ENCODE measurements at regions not wholly inside any gene's neighbourhood (a gene's known extent, or its start where the extent isn't known, plus 50 kb on each side); places are given as distances from the start of the nearest gene placed in this dataset.
"Not testable (repeated sequence)": the region's sequence is repeated elsewhere in the genome, so short reads cannot be mapped to it uniquely, and the experiment has no call there.

DNA sequence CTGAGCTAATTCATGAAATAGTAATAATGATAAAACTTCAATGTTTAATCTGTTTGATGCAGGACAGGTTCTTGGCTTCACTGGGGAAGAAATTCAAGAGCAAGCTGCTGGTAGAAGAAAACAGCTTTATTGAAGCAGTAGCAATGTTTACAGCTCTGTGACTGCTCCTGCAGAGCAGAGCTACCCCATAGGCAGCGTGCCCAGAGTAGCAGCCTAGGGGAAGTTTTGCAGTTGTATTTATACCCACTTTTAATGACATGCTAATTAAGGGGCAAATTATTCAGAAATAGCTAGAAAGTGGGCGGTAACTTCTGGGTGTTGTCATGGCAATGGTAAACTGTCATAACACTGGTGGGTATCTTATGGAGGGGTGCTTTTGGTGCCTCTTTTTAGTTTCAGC, 518.0 kb downstream of the RFPL4B start:
- Histone ChIP-seq H3K4me3 (no peak overlapping the region), H3K36me3 (no peaks in the 10 kb centered on the region), H3K27me3 (replicated peaks) (no peaks in the 10 kb centered on the region), H3K27ac (no peak overlapping the region), H3K9me3 (replicated peaks) (0 out of 2 replicates have a peak, but pooled peaks cover 3% of the 10 kb centered on the region), H3K4me1 (replicated peaks) (no peaks in the 10 kb centered on the region)
- no peak for DNase-seq (ENCODE audit: low read depth in 1 of 2, low spot score in 2 of 2)

DNA sequence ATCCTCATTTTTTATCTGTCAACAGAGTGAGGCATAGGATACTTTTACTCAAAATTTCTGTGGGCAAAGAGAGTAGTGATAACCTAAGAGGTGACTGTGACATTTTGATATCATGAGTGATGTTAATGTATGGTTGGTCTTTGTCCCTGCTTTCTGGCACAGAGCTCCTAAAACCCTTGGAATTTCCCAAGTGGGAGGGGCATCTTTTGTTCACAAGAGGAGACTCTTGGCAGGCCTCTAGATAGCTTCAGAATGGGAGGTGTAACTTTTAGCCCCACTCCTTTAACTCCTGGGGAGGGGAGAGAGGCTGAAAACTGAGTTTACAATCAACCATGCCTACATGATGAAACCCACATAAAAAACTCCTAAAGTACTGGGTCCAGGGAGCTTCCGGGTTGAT, 527.8 kb downstream of the RFPL4B start:
- no peak overlapping the region for H3K4me3 ChIP-seq
- no peaks in the 10 kb centered on the region for H3K36me3 ChIP-seq
- no peaks in the 10 kb centered on the region for H3K9me3 ChIP-seq (replicated peaks)
- H3K4me1 ChIP-seq (replicated peaks): peaks cover 20% of the 10 kb centered on the region
- no peak overlapping the region for H3K27ac ChIP-seq
- H3K27me3 ChIP-seq (replicated peaks): no peaks in the 10 kb centered on the region
- DNase-seq (ENCODE audit: low read depth in 1 of 2, low spot score in 2 of 2): no peak

DNA sequence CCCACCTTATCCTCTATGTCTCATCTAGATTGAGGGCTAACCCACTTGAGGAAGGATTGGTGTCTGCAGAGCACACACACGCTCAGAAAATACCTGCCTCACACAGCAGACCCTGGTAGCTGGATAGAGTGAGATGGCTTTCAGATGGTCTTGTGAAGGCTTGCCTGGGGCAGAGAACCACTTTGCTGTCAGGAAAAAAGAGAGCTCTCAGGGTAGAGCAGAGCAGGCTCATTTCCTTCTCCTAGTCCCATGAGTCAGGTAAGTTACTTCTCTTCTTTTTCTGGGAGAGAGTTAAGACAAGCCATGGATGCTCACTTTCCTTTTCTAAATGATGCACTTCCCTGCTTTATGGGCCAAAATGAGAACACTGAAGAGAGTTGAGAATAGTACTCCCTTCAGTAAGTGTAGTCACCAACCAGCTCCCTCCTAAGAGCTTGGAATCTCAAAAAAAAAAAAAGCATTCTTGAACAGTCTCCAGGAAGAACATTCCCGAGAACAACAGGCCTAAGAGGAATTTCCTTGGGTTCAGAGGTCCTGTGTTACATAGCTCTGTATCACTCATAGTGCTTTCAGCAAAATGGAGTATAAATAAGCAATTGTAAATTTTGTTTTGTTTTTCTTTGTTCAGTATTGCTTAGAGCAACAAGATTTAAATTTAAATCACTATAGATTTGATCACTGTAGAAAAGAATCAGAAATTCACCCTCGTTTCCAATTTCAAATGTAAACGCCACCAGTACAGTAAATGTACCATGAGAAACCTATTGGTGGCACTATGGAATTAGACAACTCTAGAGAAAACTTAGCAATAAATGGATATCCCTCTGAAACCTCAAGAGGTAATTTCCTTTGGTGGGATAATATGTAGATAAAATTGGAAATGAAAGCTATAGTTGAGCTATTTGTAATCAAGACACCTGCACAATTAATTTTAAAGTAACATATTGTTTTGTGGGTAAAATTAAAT, 530.3 kb downstream of the RFPL4B start:
- H3K27ac ChIP-seq: peak overlapping the region; percentile 44
- H3K36me3 ChIP-seq: no peaks in the 10 kb centered on the region
- H3K9me3 ChIP-seq (replicated peaks): no peaks in the 10 kb centered on the region
- H3K27me3 ChIP-seq (replicated peaks): no peaks in the 10 kb centered on the region
- peaks cover 35% of the 10 kb centered on the region for H3K4me1 ChIP-seq (replicated peaks)
- DNase-seq (ENCODE audit: low read depth in 1 of 2, low spot score in 2 of 2): peak in 1 of 2 experiments; percentile 76
- H3K4me3 ChIP-seq: no peak overlapping the region

DNA sequence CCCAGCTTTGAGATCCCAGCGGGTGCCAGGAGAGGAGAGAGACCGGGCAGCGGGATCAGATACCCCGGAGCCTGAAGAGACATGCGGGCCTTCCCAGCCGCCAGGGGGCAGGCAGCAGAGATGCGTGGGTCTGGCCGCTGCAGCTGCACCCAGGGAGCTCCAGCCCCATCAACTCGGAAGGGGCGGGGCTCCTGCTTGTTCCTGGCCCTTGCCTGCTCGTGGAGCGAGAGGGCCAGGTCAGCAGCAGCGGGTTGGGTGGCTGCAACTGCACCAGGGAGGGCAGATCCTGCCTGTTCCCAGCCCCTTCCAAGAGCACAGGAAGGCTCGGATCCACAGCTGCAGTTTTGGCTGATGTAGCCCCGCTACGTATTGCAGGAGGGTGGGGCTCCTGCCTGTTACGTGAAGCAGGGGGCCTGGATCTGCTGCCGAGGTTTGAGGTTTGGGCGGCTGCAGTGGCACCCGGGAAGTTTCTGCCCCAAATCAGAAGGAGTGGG, 532.8 kb downstream of the RFPL4B start:
- Histone ChIP-seq H3K9me3 (replicated peaks) (no peaks in the 10 kb centered on the region), H3K27me3 (replicated peaks) (no peaks in the 10 kb centered on the region), H3K27ac (no peak overlapping the region), H3K36me3 (no peaks in the 10 kb centered on the region), H3K4me1 (replicated peaks) (peaks cover 41% of the 10 kb centered on the region), H3K4me3 (no peak overlapping the region)
- no peak for DNase-seq (ENCODE audit: low read depth in 1 of 2, low spot score in 2 of 2)

DNA sequence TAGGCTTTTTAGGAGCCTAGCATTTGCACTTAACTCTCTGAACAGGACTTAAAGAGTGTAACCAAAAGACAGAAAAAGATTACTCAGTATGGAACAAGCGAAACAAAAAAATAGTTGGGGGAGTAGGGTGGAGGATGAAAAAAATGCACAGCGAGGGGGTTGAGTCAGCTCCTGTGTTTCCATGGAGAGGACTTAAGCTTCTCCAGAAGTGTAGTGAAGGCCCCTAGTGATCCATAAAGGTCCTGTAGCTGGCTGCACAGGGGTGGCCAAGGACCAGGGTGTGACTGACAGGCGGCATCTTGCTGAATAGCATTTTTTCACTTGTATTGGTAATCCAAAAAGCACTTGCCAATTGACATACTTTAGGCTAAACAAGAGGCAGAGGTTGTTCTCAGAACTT, 533.9 kb downstream of the RFPL4B start:
- Histone ChIP-seq H3K36me3 (no peaks in the 10 kb centered on the region), H3K4me3 (no peak overlapping the region), H3K4me1 (replicated peaks) (peaks cover 40% of the 10 kb centered on the region), H3K27ac (peak overlapping the region; percentile 18; the same call in 1 of the 2 replicates), H3K27me3 (replicated peaks) (no peaks in the 10 kb centered on the region), H3K9me3 (replicated peaks) (no peaks in the 10 kb centered on the region)
- DNase-seq (ENCODE audit: low read depth in 1 of 2, low spot score in 2 of 2): peak in 1 of 2 experiments; percentile 37

DNA sequence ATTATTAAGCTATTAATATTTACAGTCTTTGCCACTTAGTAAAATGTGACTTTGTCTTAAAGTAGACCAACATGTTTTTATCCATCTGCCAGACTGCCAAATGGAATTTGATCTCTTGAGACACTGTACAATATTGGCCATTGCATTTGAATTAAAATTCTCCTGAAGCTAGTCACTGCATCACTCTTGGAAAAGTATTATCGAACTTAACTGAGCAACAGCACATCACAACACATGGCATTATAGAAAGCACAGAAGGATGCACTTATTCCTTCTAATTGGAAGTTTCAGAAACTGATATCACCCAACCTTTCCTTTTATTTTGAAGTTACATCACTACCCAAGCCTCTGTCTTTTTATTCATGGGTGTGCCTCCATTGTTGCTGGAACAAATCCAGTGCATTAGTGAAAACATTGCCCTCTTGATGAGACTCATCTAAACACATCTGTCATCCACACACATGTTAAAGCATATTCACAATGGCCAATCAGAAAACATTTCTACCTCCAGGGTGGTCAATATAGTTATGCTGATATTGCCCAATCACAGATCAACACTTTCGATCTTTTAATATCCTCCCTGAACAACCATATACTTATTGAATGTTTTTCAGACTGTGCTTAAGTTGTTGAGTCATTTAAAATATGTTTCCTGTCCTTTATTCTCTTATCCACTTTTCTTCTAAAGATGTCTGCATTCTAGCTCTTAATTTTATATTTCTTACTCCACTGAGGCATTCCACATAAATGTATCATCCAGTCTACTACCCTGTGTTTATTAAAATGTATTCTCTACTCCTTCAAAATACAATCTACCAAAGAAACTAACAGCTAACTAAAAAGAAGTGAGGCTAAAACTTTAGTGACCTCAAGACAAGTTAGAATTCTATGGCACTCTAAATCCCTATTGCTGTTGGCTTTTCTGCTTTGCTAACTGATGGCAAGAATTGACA, 535.0 kb downstream of the RFPL4B start:
- Histone ChIP-seq H3K9me3 (replicated peaks) (no peaks in the 10 kb centered on the region), H3K4me3 (no peak overlapping the region), H3K36me3 (no peaks in the 10 kb centered on the region), H3K27me3 (replicated peaks) (no peaks in the 10 kb centered on the region), H3K4me1 (replicated peaks) (peaks cover 36% of the 10 kb centered on the region), H3K27ac (peak overlapping the region; percentile 11)
- DNase-seq (ENCODE audit: low read depth in 1 of 2, low spot score in 2 of 2): peak in 1 of 2 experiments; percentile 21

DNA sequence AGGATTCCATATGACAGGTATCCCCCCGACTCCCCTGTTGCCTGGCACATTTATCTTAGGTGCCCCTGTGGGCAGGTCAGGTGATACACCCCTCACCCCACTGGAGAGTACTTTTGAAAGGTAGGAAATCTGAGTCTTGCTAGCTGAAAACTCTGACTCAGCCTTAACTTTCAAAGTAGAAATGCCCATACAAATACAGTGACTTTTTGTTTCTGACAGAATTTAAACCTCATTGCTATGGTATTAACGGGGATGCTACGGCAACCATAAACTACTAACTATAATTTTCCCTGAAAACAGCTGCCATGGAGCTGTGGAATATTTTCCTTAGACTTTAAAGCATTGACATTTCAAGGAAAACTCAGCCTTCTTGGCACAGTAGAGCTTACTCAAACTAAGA, 536.0 kb downstream of the RFPL4B start:
- H3K27ac ChIP-seq: peak overlapping the region; percentile 11; the same call in 1 of the 2 replicates
- H3K36me3 ChIP-seq: no peaks in the 10 kb centered on the region
- DNase-seq (ENCODE audit: low read depth in 1 of 2, low spot score in 2 of 2): no peak
- no peaks in the 10 kb centered on the region for H3K27me3 ChIP-seq (replicated peaks)
- H3K9me3 ChIP-seq (replicated peaks): no peaks in the 10 kb centered on the region
- no peak overlapping the region for H3K4me3 ChIP-seq
- peaks cover 26% of the 10 kb centered on the region for H3K4me1 ChIP-seq (replicated peaks)

DNA sequence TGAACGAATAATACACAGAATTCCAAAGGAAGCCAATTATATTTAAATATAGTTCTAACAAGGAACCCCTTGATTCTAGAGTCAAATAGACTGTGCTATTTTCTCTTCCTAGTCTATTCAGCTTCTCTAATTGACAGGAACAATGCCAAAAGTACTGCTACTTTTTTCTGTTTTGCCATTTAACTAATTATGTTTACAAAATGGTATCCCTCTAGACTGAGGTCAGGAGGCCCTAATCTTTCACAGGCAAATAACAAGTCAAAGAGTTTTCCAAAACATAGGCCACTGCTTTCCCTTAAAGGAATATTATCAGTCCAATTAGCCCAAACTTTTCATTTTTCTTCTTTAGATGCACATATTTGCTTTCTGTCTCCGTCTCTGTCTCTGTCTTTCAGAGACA, 539.3 kb downstream of the RFPL4B start:
- Histone ChIP-seq H3K36me3 (no peaks in the 10 kb centered on the region), H3K27me3 (replicated peaks) (no peaks in the 10 kb centered on the region)

DNA sequence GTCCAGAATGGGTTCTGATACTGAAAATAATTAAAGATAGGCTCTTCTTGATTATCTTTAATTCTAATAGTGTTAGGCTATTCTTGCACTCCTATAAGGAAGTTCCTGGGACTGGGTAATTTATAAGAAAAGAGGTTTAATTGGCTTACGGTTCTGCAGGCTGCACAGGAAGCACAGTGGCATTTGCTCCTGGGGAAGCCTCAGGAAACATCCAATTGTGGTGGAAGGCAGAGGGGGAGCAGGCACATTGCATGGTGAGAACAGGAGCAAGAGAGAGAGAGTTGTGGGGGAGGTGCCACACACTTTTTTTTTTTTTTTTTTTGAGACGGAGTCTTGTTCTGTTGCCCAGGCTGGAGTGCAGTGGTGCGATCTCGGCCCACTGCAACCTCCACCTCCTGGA, 540.3 kb downstream of the RFPL4B start:
- H3K27me3 ChIP-seq (replicated peaks); H3K27ac ChIP-seq; H3K36me3 ChIP-seq; DNase-seq (ENCODE audit: low read depth in 1 of 2, low spot score in 2 of 2); H3K9me3 ChIP-seq (replicated peaks); H3K4me1 ChIP-seq (replicated peaks); H3K4me3 ChIP-seq: not testable (repeated sequence)

More for the DNA sequence above, 539.3 kb downstream of the RFPL4B start:
- H3K9me3 ChIP-seq (replicated peaks): no peaks in the 10 kb centered on the region
- DNase-seq (ENCODE audit: low read depth in 1 of 2, low spot score in 2 of 2): no peak
- H3K4me3 ChIP-seq: no peak overlapping the region
- H3K27ac ChIP-seq: no peak overlapping the region
- peaks cover 16% of the 10 kb centered on the region for H3K4me1 ChIP-seq (replicated peaks)

DNA sequence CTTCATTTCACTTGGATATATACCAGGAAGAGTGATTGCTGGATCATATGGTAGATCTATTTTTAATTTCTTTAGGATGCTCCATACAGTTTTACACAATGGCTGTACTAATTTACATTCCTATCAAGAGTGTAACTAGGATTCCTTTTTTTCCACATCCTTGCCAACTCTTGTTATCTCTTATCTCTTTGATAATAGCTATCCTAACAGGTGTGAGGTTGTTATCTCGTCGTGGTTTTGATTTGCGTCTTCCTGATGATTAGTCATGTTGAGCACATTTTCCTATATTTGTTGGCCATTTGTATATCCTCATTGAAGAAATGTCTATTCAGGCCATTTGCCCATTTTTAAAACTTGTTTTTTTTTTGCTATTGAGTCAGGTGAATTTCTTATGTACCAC, 552.4 kb downstream of the RFPL4B start:
- Histone ChIP-seq H3K27ac (no peak overlapping the region), H3K36me3 (no peaks in the 10 kb centered on the region), H3K27me3 (replicated peaks) (no peaks in the 10 kb centered on the region), H3K4me3 (no peak overlapping the region), H3K4me1 (replicated peaks) (no peaks in the 10 kb centered on the region), H3K9me3 (replicated peaks) (no peaks in the 10 kb centered on the region)
- no peak for DNase-seq (ENCODE audit: low read depth in 1 of 2, low spot score in 2 of 2)

DNA sequence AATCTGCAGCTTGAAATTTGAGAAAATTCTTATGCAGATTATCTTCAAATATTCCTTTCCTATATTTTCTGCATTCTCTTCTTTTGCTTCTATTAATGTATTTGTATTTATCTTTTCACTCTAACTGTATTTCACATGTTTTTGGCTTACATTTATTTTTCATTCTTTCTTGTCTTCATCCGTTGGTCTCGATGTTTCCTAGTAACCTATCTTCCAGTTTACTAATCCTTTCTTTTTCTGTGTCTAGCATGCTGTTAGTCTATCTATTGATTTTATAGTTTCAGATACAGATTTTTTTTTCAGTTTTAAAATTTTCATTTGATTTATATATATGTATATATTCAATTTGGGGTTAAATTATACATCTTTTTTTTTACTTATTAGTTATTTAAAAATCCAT, 556.2 kb downstream of the RFPL4B start:
- Histone ChIP-seq H3K36me3 (no peaks in the 10 kb centered on the region), H3K9me3 (replicated peaks) (no peaks in the 10 kb centered on the region), H3K4me1 (replicated peaks) (no peaks in the 10 kb centered on the region), H3K4me3 (no peak overlapping the region), H3K27ac (no peak overlapping the region), H3K27me3 (replicated peaks) (no peaks in the 10 kb centered on the region)
- DNase-seq (ENCODE audit: low read depth in 1 of 2, low spot score in 2 of 2): no peak

DNA sequence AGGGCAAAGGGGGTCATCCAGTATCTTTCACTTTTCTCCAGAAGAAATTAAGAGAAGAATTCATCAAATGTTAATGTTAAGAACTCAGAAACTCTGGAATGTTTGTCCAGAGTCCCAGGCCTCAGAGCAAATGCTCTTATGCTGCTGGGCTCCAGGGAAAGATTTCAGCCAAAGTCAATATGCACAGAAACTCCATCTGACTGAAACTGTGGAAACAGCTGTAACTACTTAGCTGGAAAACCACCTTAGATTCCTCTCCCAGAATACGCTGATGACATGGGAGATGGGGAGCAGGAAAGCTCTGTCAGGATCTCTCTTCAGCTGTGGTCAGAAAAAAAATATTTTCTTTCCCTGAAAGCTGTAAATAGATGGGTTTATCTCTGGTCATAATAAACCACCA, 559.6 kb downstream of the RFPL4B start:
- H3K27ac ChIP-seq: peak overlapping the region; percentile 38
- H3K4me1 ChIP-seq (replicated peaks): no peaks in the 10 kb centered on the region
- H3K36me3 ChIP-seq: no peaks in the 10 kb centered on the region
- no peaks in the 10 kb centered on the region for H3K27me3 ChIP-seq (replicated peaks)
- H3K4me3 ChIP-seq: no peak overlapping the region
- no peaks in the 10 kb centered on the region for H3K9me3 ChIP-seq (replicated peaks)
- peak in 1 of 2 experiments; percentile 61 for DNase-seq (ENCODE audit: low read depth in 1 of 2, low spot score in 2 of 2)

DNA sequence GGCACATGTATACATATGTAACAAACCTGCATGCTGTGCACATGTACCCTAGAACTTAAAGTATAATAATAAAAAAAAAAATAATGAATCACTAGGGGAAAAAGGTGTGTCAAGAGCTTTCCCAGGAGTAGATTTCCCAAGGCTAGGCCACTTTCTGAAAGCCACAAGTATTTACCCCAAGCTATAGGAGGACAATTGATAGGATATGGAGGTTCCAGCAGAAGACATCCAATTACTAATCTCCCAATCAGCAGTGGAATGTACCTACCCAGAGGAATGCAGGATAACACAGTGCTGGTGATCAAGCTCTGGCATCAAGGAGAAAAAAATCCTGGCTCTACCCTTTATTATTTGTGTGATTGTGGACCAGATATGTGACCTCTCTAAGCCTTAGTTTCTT, 562.7 kb downstream of the RFPL4B start:
- no peaks in the 10 kb centered on the region for H3K36me3 ChIP-seq
- no peaks in the 10 kb centered on the region for H3K9me3 ChIP-seq (replicated peaks)
- H3K27ac ChIP-seq: no peak overlapping the region
- no peak overlapping the region for H3K4me3 ChIP-seq
- peaks cover 4% of the 10 kb centered on the region; the same call in 1 of the 2 replicates for H3K4me1 ChIP-seq (replicated peaks)
- DNase-seq (ENCODE audit: low read depth in 1 of 2, low spot score in 2 of 2): no peak
- H3K27me3 ChIP-seq (replicated peaks): no peaks in the 10 kb centered on the region

Data from SJSA1 (cell line).